ENCODE measurements at regions not wholly inside any gene's neighbourhood (a gene's known extent, or its start where the extent isn't known, plus 50 kb on each side); places are given as distances from the start of the nearest gene placed in this dataset.

DNA sequence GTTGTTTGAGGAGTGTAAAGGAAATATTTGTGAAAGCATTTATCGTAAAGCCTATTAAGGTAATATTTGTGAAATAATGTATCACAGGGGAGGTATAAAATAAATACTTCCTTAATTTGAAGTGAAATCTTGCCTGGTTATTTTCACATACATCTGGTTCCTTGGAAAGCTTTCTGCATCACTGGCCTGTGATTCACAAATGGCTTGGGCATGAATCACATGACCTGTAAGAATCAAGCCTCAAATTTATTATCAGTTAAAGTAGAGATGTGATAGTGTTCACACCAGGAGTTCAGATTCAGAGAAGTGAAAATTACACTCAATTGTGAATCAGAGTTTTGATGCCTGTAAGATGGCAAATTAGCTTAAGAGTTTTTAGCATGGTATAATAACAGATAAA is 1911.4 kb downstream of the STIM2 start:
- TF ChIP-seq, protein P1, sequence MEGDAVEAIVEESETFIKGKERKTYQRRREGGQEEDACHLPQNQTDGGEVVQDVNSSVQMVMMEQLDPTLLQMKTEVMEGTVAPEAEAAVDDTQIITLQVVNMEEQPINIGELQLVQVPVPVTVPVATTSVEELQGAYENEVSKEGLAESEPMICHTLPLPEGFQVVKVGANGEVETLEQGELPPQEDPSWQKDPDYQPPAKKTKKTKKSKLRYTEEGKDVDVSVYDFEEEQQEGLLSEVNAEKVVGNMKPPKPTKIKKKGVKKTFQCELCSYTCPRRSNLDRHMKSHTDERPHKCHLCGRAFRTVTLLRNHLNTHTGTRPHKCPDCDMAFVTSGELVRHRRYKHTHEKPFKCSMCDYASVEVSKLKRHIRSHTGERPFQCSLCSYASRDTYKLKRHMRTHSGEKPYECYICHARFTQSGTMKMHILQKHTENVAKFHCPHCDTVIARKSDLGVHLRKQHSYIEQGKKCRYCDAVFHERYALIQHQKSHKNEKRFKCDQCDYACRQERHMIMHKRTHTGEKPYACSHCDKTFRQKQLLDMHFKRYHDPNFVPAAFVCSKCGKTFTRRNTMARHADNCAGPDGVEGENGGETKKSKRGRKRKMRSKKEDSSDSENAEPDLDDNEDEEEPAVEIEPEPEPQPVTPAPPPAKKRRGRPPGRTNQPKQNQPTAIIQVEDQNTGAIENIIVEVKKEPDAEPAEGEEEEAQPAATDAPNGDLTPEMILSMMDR (IDR thresholded peaks at IDR 0.05): no peak

DNA sequence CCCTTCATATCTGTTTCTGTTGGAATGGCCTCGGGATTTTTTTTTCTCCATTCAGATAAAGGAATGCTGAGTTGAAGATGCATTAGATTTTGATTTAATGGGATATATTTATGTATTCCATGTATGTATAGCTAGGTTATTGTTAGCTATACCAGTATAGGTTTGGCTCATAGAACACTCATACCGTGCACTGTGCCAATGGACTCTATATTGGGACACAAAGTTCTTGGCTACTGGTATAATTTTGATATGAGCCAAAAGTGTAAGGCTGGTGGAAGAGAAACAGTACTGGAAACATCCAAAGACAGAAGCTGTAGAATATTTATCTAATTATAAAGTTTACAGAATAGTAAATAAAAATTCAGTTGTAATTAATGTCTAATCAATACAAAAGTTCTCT is 1912.1 kb downstream of the STIM2 start:
- TF ChIP-seq, protein P1 (IDR thresholded peaks at IDR 0.05): no peak

DNA sequence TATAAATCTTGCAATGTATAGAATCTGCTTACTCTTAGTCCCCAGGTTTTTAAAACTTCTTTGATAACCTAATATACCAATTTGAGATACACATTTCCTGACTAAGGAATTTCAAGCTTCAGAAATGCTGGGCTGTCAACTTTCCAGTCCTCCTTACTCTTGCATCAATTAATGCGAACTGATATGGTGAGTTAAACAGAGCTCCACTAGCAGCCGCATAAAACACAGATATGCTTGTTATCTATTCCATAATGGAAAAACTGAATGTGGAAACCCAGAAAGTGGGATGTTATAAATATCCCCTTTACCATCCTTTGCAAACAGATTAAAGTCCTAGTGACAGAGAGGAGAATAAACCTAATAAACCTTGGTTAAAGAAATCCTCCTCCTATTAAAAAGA is 1913.7 kb downstream of the STIM2 start:
- TF ChIP-seq, protein P1 (IDR thresholded peaks at IDR 0.05): no peak

DNA sequence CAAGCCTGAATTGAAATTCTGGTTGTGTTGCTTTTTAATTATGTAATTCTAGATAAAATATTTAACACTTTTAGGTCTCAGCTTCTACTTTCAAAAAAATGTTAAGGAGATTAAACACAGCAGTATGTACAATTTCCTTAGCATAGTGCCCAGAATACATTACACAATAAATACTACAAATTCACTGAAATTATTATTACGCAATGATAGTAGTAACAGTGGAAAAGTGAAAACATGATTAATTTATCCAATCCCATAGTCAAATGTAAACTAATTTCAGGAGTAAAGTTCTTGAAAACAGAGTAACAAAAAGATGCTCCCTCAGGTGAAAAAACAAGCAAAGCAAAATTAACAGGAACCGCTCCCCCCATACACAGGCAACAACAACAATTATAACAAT is 1915.4 kb downstream of the STIM2 start:
- TF ChIP-seq, protein P1 (IDR thresholded peaks at IDR 0.05): no peak

DNA sequence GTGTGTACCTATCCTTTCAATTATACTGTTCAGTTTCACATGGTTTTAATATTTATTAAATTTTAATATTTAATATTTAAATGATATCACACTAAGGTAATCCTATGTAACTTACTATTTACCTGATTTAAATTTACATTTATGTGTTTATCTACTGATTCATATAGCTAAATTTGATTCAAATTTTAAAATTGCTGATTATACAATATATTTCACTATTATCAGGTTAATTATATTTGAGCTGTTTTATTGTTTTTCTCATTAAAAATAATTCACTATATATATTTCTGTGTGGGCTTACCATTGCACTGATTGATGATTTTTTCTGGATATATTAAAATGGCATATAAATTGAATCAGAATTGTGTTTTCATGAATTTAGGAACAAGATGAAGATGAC is 1923.5 kb downstream of the STIM2 start:
- TF ChIP-seq, protein P1 (IDR thresholded peaks at IDR 0.05): no peak

DNA sequence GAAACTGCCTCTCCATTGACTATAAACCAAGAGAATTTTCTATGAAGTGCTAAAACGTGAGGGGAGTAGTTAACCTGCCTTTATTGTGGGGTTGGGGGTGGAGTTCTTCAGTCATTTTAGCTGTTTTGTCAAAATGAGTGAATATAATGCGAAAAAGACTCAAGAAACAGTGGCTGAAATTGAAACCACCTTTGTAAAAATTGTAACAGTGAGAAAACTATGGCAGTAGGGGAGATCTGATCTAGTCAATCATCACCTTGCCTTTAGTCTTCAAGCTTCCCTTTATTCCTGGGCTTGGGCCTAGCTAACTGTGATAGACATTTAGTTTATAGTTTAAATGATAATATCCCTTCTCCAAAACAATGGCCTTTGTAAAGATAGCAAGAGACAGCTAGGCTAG is 1927.3 kb downstream of the STIM2 start:
- TF ChIP-seq, protein P1 (IDR thresholded peaks at IDR 0.05): no peak

DNA sequence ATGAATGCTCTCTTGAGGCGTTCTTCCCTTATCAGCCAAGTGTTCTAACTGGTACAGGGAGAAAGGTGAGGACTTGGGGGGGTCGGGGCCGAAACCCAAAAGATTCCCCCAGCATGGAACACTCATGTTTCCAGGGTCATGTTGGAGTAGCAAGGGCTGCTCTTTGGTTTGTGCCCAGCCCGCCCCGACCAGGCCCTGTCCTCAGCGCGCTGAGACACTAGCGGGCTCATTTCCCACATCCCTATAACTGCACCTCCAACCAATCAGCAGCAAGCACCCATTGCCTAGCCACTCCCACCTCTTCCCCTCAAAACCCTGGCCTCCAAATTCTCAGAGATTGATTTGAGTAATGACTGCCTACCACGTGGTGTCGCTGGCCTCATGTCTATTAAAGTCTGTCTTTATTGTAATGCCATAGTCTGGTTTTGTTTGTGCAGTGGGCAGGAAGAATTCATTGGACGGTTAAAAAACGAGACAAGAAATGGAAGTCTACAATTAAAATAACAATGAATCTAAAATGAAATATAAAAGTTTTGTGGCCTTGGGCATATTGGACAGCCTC is 1928.4 kb downstream of the STIM2 start:
- TF ChIP-seq, protein P1 (IDR thresholded peaks at IDR 0.05): no peak; the same call in 1 of the 2 replicates
